Liver (tissue), 3 donors: ENCODE measurements at regions not wholly inside any gene's neighbourhood (a gene's known extent, or its start where the extent isn't known, plus 50 kb on each side); places are given as distances from the start of the nearest gene placed in this dataset.

Source experiments
- CTCF ChIP-seq: fragments of 150-350 bp; IDR thresholded peaks from 2 replicates; pipeline ENCODE4 v1.5.1; 2017; ENCODE audit warnings: improper control_type of control experiment, low read depth, low read length; ENCODE audit not compliant: missing input control
- RAD21 ChIP-seq, 2 donors: IDR thresholded peaks; 2 replicates each; pipeline ENCODE4 v1.6.1; 2016; ENCODE audit warnings: antibody characterized with exemption in 2 of 2, mild to moderate bottlenecking in 2 of 2
- REST ChIP-seq: IDR thresholded peaks from 2 replicates; pipeline ENCODE4 v1.6.1; 2016; ENCODE audit warnings: antibody characterized with exemption, mild to moderate bottlenecking
- YY1 ChIP-seq: IDR thresholded peaks from 2 replicates; pipeline ENCODE4 v1.6.1; 2016; ENCODE audit warnings: antibody characterized with exemption, mild to moderate bottlenecking
- donor health status: healthy.
- donor health status: healthy.

GRCh38 chr16:77063676-77064016 lies 127.3 kb upstream of the MON1B start:
- TF ChIP-seq YY1 (no peak), CTCF (no peak), RAD21 (IDR thresholded peaks at IDR 0.05) (no peak), REST (no peak)
